Pons (tissue), 1 donor: ENCODE measurements at regions not wholly inside any gene's neighbourhood (a gene's known extent, or its start where the extent isn't known, plus 50 kb on each side); places are given as distances from the start of the nearest gene placed in this dataset.
"Not testable (repeated sequence)": the region's sequence is repeated elsewhere in the genome, so short reads cannot be mapped to it uniquely, and the experiment has no call there.

Source experiments
- DNase-seq: peaks from one replicate; pipeline ENCODE4 v3.0.0-alpha.2; 2016; ENCODE audit warnings: low spot score

DNA sequence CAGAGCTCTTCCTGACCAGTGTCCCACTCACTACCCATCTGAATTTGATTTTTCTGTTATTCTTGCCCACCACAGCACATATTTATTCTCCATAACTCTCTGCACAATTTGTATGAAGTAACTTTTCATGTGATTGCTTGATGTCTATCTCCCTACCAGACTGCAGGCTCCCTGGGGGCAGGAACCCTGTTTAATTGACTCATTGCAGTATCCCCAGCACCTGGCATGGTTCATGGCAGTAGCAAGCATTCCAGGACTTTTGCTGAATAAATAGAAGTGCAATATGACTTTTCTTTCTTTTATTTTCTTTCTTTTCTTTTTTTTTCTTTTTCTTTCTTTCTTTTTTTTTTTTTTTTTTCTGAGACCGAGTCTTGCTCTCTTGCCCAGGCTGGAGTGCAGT, 88.7 kb upstream of the XPO1 start:
- DNase-seq: no peak

DNA sequence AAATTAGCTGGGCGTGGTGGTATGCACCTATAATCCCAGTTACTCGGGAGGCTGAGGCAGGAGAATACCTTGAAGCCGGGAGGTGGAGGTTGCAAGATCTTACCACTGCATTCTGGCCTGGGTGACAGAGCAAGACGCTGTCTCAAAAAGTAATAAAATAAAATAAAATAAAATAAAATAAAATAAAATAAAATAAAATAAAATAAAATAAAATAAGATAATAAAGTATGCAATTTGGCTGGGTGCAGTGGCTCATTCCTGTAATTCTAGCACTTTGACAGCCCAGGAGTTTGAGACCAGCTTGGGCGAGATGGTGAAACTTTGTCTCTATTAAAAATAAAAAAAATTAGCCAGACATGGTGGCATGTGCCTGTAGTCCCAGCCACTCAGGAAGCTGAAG, 85.6 kb upstream of the XPO1 start:
- no peak for DNase-seq

DNA sequence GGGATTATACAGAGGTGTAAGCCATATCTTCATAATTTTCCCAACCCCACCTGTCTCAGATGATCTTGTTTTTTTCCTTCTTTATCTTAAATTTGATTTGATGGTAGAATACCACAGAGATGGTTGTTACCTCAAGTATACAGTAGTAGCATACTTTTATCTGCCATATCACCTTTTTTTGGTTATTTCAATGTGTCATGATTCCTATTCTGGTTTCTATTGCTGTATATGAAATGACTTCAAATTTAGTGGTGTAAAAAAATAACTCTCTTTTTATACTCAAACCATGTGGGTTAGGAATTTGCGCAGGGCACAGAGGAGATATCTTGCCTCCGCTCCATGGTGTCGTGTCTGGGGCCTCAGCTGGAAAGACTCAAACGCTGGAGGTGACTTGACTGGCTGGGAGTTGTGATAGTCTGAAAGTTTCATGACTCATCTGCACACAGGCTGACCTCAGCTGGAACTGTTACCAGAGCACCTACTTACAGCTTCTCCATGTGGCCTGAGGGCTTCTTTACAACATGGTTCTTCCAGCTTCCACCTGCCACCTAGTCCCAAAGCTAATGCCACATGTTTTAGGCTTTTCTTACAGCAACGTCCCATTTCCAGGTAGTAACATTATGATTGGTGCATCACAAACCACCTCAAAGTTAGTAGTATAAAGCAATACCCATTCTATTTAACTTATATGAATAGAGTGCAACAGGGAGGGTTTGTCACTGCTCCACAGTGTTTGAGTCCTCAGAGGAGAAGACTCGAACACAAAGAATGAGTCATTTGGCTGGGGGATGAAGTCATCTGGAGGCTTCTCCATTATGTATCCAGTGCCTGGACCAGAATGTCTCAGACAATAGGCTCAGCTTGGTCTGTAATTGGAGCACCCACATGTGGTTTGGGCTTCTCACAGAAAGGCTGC, 82.3 kb upstream of the XPO1 start:
- DNase-seq: no peak

DNA sequence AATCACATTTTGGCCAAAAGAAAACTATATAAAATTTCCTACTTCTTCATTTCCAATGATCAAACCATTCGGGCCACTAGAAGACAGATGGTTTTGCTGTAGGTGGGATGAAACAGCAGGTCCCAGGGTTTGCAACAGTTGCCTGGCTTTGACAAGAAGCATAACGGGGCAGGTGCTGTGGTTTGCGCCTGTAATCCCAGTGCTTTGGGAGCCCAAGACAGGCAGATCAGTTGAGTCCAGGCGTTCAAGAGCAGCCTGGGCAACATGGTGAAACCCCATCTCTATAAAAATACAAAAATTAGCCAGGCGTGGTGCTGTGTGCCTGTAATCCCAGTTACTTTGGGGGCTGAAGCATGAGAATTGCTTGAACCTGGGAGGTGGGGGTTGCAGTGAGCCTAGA, 81.4 kb upstream of the XPO1 start:
- no peak for DNase-seq

DNA sequence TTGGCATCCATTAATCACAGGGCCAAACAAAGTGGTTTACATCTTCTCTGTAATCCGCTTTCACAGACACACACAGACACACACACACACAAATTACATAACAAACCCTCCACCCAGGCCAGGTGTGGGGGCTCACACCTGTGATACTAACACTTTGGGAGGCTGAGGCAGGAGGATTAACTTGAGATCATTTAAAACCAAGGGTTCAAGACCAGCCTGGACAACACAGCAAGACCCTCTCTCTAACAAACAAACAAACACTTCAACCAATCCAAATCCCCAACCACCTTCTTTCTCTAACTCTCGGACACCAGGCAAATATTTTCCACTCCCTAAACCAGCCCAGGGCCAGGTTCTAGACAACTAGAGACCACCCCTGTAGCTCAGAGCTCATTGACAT, 79.5 kb upstream of the XPO1 start:
- DNase-seq: no peak

DNA sequence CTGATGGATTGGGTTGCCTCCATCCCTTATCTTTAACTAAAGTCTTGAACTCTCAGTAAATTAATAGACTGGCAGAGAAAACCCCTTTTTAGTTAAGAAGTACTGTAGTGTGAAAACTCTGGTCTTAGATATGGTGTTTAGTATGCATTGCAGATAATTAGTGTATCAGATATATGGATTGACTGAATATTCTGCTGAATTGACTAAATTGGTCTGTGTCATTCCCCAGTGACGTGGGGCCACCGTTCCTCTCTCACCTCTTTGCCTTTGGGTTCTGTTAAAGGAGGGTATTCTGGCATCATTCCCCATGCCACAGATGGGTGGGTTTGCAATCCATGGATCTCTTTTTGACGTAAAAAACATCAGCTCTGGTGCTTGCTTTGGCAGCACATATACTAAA, 67.1 kb upstream of the XPO1 start:
- DNase-seq: no peak

DNA sequence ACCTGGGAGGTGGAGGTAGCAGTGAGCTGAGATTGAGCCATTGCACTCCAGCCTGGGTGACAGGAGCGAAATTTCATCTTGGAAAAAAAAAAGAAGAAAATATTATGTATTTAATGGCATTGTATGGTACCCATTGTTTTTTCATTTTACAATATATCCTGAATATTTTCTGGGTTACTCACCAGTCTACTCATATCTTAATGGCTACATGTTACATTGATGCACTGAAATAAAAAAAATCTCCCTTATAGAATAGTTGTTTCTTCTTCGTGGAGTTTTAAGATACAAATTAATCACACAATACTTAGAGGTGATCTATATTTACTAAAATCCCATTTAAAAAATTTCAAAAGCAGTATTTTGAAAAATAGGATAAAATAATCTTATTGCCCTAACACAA, 66.3 kb upstream of the XPO1 start:
- DNase-seq: no peak

DNA sequence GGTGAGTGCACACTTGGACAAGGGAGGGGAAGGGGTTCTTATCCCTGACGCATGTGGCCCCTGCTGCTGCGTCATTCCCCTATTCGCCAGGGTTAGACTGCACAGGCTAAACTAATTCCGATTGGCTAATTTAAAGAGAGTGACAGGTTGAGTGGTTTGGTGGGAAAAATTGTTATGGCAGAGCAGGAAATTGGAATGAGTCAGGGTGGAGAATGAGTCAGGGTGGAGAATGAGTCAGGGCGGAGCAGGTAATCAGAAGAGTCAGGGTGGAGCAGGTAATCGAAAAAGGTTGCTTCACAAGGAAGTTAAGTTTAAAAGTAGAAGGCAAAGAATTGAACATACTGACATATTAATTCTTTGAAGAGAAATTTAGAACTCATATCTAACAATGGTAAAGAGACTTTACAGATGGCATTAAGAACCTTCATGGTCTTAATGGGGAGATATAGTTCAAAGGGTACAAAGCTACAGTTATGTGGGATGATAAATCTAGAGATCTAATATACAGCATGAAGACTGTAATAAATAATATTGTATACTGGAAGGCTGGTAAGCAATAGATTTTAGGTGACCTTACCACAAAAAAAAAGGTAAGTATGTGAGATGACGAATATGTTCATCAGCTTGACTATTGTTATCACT, 60.5 kb upstream of the XPO1 start:
- not testable (repeated sequence) for DNase-seq

DNA sequence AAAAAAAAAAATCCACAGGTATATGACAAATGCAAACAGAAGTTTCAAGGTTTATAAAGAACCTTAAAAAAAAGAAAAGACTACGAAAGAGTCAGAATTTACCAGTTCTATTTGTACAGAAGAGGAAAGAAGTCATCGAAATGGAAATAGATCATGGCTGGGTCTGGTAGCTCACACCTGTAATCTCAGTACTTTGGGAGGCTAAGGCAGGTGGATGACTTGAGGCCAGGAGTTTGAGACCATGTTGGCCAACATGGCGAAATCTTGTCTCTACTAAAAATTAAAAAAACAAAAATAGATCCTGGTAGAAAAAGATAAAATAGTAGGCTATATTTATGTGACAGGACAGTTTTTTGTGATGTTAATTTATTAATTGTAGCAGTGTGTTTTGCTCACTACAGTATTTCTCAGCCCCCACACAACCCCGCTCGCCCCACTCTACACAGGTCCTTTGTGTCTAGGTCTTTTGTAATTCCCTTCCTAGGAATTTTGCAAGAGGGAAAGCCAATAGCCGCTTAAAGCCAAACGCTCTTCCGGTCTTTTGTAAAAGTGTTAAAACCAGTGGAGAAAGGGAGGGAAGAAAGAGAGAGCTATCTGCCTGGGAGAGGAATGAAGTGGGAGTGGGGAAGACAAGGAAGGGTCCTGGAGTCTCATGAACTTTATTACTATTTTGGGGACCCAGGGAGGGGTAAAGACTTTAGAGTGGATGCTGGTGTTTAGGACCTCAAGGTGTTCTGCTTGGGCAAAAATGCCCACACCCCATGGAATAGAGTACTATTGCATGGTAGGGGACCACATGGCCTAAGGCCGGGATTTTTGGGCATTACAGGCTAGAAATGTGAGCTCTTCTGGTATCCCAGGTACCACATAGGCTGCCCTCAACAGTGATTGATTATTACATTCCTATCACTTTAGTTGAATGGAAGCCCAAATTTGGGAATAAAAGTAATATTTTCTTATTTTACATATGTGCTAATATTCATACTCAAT, 59.4 kb upstream of the XPO1 start:
- DNase-seq: no peak

DNA sequence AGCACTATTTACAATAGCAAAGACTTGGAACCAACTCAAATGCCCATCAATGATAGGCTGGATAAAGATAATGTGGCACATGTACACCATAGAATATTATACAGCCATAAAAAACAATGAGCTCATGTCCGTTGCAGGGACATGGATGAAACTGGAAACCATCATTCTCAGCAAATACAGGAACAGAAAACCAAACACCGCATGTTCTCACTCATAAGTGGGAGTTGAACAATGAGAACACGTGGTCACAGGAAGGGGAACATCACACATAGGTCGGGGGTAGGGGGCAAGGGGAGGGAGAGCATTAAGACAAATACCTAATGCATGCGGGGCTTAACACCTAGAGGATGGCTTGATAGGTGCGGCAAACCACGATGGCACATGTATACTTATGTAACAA, 56.0 kb upstream of the XPO1 start:
- not testable (repeated sequence) for DNase-seq

DNA sequence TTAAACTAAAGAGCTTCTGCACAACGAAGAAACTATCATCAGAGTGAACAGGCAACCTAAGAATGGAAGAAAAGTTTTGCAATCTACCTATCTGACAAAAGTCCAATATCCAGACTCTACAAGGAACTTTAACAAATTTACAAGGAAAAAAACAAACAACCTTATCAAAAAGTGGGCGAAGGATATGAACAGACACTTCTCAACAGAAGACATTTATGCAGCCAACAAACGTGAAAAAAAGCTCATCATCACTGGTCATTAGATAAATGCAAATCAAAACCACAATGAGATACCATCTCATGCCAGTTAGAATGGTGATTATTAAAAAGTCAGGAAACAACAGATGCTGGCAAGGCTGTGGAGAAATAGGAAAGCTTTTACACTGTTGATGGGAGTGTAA, 55.5 kb upstream of the XPO1 start:
- DNase-seq: not testable (repeated sequence)

DNA sequence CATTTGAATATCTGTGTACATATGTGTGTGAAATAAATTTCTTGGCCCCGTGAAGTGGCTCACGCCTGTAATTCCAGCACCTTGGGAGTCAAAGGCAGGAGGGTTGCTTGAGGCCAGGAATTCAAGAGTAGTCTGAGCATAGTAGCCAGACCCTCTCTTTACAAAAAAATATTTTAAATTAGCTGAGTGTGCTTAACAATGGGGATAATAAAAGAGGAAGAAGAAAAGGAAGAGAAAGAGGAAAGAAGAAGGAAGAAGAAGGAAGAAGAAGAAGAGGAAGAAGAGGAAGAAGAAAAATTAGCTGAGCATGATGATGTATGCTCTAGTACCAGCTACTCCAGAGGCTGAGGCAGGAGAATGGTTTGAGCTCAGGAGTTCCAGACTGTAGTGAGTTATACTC, 52.1 kb upstream of the XPO1 start:
- DNase-seq: no peak

DNA sequence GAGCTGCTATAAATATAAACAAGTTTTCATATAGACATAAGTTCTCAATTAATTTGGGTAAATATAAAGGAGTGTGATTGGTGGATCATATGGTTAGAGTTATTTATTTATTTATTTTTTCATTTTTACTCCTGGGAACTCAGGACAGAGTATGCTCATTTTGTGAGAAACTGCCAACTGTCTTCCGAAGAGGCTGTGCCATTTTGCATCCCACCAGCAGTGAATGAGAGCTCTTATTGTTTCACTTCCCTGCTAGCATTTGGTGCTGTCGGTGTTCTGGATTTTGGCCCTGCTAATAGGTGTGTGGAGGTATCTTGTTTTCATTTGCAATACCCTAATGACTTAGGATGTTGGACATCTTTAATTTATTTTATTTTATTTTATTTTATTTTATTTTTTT, 50.4 kb upstream of the XPO1 start:
- no peak for DNase-seq
